GM10266 (cell line): ENCODE measurements at regions not wholly inside any gene's neighbourhood (a gene's known extent, or its start where the extent isn't known, plus 50 kb on each side); places are given as distances from the start of the nearest gene placed in this dataset.

Experiments used
- DNase-seq: peaks from one replicate; pipeline ENCODE4 v3.0.0; 2012; ENCODE audit errors: extremely low spot score
- CTCF ChIP-seq: IDR thresholded peaks from 2 replicates; pipeline ENCODE4 v1.5.1; 2012; ENCODE audit warnings: mild to moderate bottlenecking, low read depth; ENCODE audit not compliant: control insufficient read depth, insufficient read depth; ENCODE audit errors: missing control alignments

GRCh38 chr14:101077481-101078074 lies 174.1 kb upstream of the RTL1 start:
- no peak for DNase-seq
- no peak for TF ChIP-seq CTCF

DNA sequence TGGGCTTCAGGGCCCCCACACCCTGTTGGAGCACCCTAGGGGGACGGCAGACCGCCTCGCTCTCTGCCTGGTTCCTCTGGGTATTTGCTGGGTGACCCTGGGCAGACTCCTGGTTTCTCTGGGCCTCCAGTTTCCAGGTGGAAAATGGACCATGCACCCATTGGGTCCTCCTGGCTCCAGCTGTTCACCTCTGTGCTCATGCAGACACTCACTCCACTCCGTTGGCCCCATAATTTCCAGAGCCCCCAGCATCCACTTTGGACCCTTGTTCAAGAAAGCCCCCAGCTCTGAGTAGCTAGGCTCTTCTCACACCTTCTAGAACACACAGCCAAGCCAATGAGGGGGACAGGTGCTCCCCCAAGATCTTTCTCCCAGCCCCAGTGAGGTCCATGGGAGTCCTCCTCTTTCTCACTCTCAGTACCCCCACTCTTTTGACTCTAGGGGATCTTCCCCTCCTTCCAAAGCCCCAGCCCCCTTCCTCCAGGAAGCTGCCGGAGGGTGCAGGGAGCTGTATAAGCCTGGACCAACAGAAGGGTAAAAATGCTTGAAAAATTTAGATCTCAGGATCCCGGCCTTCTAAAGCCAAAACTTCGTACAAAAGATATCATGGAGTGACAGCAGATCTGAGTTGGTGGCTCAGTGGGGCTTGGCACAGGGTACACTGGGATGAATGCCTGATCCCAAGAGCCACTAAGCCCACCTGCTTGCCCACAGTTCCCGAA lies 174.8 kb upstream of the RTL1 start:
- TF ChIP-seq CTCF: no peak
- DNase-seq: no peak

GRCh38 chr14:101078892-101079221 lies 175.3 kb upstream of the RTL1 start:
- DNase-seq: no peak
- TF ChIP-seq CTCF: no peak

GRCh38 chr14:101080922-101081593 lies 177.5 kb upstream of the RTL1 start:
- no peak for TF ChIP-seq CTCF
- DNase-seq: no peak

GRCh38 chr14:101082036-101082435 lies 178.5 kb upstream of the RTL1 start:
- DNase-seq: no peak
- no peak for TF ChIP-seq CTCF

DNA sequence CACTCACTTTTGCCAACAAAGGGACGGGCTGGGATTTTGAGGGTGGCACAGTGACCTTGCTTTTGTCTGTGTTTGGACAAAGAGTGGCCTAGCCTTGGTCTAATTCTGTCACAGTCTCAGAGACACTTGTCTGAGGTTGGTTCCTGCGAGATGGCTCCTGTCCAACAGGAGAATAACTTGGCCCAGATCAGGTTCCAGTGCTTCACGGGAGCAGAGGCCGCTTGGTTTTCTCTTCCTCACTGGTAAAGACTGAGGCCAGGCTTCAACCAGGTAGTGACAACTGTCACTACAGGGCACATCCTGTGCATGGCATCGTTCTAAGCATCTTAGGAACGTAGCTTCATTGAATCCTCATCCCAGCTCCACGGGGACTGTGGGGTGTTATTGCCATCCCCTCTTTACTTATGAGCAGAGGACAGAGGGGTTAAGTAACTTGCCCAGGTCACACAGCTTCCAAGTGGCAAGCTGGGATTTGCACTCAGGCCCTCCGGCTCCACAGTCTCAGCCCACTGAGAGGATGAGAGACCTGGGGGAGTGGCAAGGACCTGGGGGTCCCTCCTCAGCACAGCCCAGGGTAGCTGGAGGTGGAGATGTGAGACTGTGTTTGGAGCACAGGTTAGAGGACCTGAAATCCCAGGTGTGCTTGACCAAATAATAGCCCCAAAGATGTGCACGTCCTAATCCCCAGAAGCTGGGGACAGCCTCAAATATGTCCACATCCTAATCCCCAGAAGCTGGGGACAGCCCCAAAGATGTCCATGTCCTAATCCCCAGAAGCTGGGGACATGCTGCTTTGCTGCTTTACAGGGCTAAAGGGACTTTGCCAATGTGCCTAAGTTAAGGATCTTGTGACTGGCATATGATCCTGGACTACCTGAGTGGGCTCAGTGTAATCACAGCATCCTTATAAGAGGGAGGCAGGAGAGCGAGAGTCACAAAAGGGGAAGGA lies 179.2 kb upstream of the RTL1 start:
- DNase-seq: no peak
- TF ChIP-seq CTCF: no peak
